Left ventricle myocardium inferior (tissue), 1 donor: ENCODE measurements at regions not wholly inside any gene's neighbourhood (a gene's known extent, or its start where the extent isn't known, plus 50 kb on each side); places are given as distances from the start of the nearest gene placed in this dataset.

Experiments used
- DNase-seq: peaks from one replicate; pipeline ENCODE4 v3.0.0-alpha.2; 2020
- H3K27ac ChIP-seq: fragments of 200-600 bp; replicated peaks from 2 replicates; pipeline ENCODE4 v1.8.0; 2021
- H3K27me3 ChIP-seq: fragments of 200-600 bp; 2 replicates; pipeline ENCODE4 v1.8.0; 2021; ENCODE audit warnings: low read depth
- H3K36me3 ChIP-seq: fragments of 200-600 bp; 2 replicates; pipeline ENCODE4 v1.8.0; 2021
- H3K4me1 ChIP-seq: fragments of 200-600 bp; 2 replicates; pipeline ENCODE4 v1.8.0; 2021
- H3K4me3 ChIP-seq: fragments of 200-600 bp; 2 replicates; pipeline ENCODE4 v1.8.0; 2021; ENCODE audit warnings: mild to moderate bottlenecking, moderate library complexity
- H3K9me3 ChIP-seq: fragments of 200-600 bp; replicated peaks from 2 replicates; pipeline ENCODE4 v1.8.0; 2021
- intact Hi-C: fragments of 100-400 bp; cut with micrococcal nuclease; formaldehyde crosslinking; loops from one replicate; pipeline ENCODE4 v1.11.0; 2022
- TF ChIP-seq, protein P1 (sequence below): fragments of 200-600 bp; IDR thresholded peaks from 2 replicates; pipeline ENCODE4 v1.8.0; 2021; ENCODE audit warnings: antibody characterized with exemption, mild to moderate bottlenecking, borderline replicate concordance
- donor health status: DM: no; HTN: yes; CAD: no; lungs with severe emphysema.

DNA sequence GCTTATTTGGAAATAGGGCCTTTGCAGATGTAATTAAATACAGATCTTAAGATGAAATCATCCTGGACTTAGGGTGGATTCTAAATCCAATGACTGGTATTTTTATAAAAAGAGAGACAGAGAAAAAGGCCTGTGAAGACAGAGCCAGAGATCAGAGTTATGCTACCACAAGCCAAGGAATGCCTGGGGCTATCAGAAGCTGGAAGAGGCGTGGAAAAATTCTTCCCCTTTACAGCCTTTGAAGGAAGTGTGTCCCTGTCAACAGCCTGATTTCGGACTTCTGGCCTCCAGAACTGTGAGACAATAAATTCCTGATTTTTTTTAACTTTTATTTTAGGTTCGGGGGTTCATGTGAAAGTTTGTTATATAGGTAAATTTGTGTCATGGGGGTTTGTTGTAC, 154.1 kb upstream of the CADPS start:
- H3K9me3 ChIP-seq = no peaks in the 10 kb centered on the region
- H3K36me3 ChIP-seq = no peaks in the 10 kb centered on the region
- no peak overlapping the region for H3K27ac ChIP-seq

DNA sequence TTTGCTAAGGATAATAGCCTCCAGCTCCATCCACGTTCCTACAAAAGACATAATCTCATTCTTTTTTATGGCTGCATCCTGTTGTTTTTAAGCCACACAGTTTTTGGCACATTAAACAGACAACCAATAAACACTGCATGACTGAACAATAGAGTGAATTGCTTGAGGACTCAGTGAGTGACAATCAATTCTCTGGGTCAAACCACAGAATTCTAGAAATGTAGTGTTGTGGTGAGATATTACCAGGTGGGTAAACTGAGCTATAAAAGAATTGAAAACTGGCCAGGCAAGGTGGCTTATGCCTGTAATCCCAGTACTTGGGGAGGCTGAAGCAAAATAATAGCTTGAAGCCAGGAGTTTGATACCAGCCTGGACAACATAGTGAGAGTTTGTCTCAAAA, 154.7 kb upstream of the CADPS start:
- no peak for DNase-seq
- H3K9me3 ChIP-seq = no peaks in the 10 kb centered on the region
- intact Hi-C loops = no loop called here
- no peak overlapping the region for H3K4me3 ChIP-seq
- no peaks in the 10 kb centered on the region for H3K4me1 ChIP-seq
- H3K27me3 ChIP-seq = no peaks in the 10 kb centered on the region
- no peak overlapping the region for H3K27ac ChIP-seq
- TF ChIP-seq, protein P1, sequence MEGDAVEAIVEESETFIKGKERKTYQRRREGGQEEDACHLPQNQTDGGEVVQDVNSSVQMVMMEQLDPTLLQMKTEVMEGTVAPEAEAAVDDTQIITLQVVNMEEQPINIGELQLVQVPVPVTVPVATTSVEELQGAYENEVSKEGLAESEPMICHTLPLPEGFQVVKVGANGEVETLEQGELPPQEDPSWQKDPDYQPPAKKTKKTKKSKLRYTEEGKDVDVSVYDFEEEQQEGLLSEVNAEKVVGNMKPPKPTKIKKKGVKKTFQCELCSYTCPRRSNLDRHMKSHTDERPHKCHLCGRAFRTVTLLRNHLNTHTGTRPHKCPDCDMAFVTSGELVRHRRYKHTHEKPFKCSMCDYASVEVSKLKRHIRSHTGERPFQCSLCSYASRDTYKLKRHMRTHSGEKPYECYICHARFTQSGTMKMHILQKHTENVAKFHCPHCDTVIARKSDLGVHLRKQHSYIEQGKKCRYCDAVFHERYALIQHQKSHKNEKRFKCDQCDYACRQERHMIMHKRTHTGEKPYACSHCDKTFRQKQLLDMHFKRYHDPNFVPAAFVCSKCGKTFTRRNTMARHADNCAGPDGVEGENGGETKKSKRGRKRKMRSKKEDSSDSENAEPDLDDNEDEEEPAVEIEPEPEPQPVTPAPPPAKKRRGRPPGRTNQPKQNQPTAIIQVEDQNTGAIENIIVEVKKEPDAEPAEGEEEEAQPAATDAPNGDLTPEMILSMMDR = no peak
- no peaks in the 10 kb centered on the region for H3K36me3 ChIP-seq

More for the DNA sequence above, 154.1 kb upstream of the CADPS start:
- intact Hi-C loops = no loop called here
- Histone ChIP-seq H3K27me3 (no peaks in the 10 kb centered on the region), H3K4me1 (no peaks in the 10 kb centered on the region), H3K4me3 (no peak overlapping the region)
- TF ChIP-seq, protein P1 = no peak
- no peak for DNase-seq

DNA sequence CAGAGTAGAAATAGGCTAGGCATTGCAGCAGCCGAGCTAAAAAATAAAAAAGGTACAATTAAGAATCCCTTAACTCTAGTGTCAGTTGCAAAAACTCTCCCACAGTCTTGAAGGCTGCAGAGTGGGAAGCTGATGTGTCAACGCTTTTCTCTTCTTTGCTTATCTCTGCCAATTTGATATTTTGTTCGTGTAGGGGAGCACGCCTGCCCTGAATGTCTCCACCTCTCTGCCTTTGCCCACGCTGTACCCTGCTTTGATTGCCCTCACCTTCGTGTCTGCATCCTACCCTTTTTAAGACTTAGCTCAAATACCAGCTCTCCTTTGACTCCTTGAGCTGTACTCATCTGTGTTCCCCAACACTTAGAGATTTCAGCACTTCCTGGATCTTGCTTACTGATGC, 155.4 kb upstream of the CADPS start:
- DNase-seq = no peak
- Histone ChIP-seq H3K4me3 (no peak overlapping the region), H3K4me1 (no peaks in the 10 kb centered on the region), H3K36me3 (no peaks in the 10 kb centered on the region), H3K27ac (no peak overlapping the region), H3K9me3 (no peaks in the 10 kb centered on the region), H3K27me3 (no peaks in the 10 kb centered on the region)
- TF ChIP-seq, protein P1 = no peak
- intact Hi-C loops = no loop called here

DNA sequence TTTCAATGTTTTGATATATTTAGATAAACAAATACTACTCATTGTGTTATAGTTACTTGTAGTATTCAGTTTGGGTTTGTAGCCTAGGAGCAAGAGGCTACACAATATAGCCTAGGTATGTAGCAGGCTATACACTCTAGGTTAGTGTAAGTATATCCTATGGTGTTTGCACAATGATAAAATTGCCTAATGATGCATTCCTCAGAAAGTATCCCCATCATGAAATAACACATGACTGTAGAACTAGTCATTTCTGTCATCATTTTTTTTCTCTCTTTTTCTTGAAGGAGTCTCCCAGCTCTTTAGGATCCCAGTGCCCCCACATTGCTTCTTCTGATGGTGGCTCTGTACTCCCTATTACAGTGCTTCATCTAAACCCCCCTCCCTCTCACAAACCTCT, 157.7 kb upstream of the CADPS start:
- no peaks in the 10 kb centered on the region for H3K4me1 ChIP-seq

DNA sequence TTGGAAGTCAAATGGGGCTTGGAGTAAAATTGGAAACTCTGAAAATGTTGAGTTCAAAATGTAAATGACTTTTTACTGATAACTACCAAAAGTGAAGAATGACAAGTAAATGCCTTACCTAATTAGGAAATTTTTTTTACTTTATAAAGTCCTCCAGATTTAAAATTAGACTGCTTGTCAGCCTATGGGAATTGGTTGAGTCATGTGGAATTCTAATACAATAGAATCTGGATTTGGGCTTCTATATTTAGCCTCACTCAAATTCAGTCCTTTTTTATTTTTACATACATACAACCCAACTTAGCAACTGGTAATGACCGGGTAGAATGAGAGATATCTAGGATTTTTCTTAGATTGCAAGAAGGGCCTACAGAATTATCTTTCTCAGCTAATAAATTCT, 158.9 kb upstream of the CADPS start:
- Histone ChIP-seq H3K36me3 (no peaks in the 10 kb centered on the region), H3K4me1 (no peaks in the 10 kb centered on the region), H3K4me3 (no peak overlapping the region), H3K27ac (no peak overlapping the region), H3K9me3 (no peaks in the 10 kb centered on the region), H3K27me3 (no peaks in the 10 kb centered on the region)
- no peak for DNase-seq
- intact Hi-C loops = no loop called here
- TF ChIP-seq, protein P1 = no peak

More for the DNA sequence above, 157.7 kb upstream of the CADPS start:
- no peak for DNase-seq
- no peaks in the 10 kb centered on the region for H3K36me3 ChIP-seq
- H3K27ac ChIP-seq = no peak overlapping the region
- H3K27me3 ChIP-seq = no peaks in the 10 kb centered on the region
- intact Hi-C loops = no loop called here
- no peak overlapping the region for H3K4me3 ChIP-seq
- no peaks in the 10 kb centered on the region for H3K9me3 ChIP-seq
- TF ChIP-seq, protein P1 = no peak

DNA sequence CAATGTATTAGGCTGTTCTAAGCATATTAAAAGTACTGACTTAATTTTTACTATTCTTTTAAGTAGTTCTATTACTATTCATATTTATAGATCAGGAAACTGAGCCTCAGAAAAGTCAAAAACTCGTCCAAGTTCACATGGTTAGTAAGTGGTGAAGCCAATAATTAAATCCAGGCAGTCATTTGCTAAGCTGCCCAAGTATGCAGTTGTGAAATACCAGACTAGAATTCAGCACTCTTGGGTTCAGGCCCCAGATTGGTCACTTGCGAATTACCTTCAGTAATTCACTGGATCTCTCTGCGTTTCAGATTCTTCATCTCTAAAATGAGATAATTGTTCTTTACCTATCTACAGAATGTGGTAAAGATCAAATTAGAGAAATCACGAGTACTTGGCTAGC, 161.9 kb upstream of the CADPS start:
- no peak for DNase-seq
- H3K4me1 ChIP-seq = no peaks in the 10 kb centered on the region
- H3K9me3 ChIP-seq = no peaks in the 10 kb centered on the region
- H3K36me3 ChIP-seq = no peaks in the 10 kb centered on the region
- no peak overlapping the region for H3K4me3 ChIP-seq
- no peak overlapping the region for H3K27ac ChIP-seq
- intact Hi-C loops = no loop called here
- TF ChIP-seq, protein P1 = no peak
- H3K27me3 ChIP-seq = no peaks in the 10 kb centered on the region
